ENCODE measurements at regions not wholly inside any gene's neighbourhood (a gene's known extent, or its start where the extent isn't known, plus 50 kb on each side); places are given as distances from the start of the nearest gene placed in this dataset.

GRCh38 chr4:165627128-165627527, 245.9 kb upstream of the TLL1 start:
- DNase-seq (ENCODE audit: low read depth): no peak
- no peak for TF ChIP-seq CTCF (IDR thresholded peaks at IDR 0.05; ENCODE audit: control insufficient read depth, extremely low read depth, insufficient read depth)
- no peak overlapping the region for H3K4me3 ChIP-seq (ENCODE audit: low read depth, low read length)

GRCh38 chr4:165627548-165627947, 245.5 kb upstream of the TLL1 start:
- no peak for TF ChIP-seq CTCF (IDR thresholded peaks at IDR 0.05; ENCODE audit: control insufficient read depth, extremely low read depth, insufficient read depth)
- no peak for DNase-seq (ENCODE audit: low read depth)
- H3K4me3 ChIP-seq (ENCODE audit: low read depth, low read length): no peak overlapping the region

GRCh38 chr4:165628572-165628971, 244.5 kb upstream of the TLL1 start:
- no peak overlapping the region for H3K4me3 ChIP-seq (ENCODE audit: low read depth, low read length)
- TF ChIP-seq CTCF (IDR thresholded peaks at IDR 0.05; ENCODE audit: control insufficient read depth, extremely low read depth, insufficient read depth): no peak
- no peak for DNase-seq (ENCODE audit: low read depth)

- no peak for TF ChIP-seq CTCF (IDR thresholded peaks at IDR 0.05; ENCODE audit: control insufficient read depth, extremely low read depth, insufficient read depth)
- no peak for DNase-seq (ENCODE audit: low read depth)
- H3K4me3 ChIP-seq (ENCODE audit: low read depth, low read length): no peak overlapping the region
These were observed 242.4 kb upstream of the TLL1 start for GRCh38 chr4:165630671-165631070.

- no peak for DNase-seq (ENCODE audit: low read depth)
These were observed 241.7 kb upstream of the TLL1 start for GRCh38 chr4:165631208-165631894.

GRCh38 chr4:165631912-165632311, 241.1 kb upstream of the TLL1 start:
- H3K4me3 ChIP-seq (ENCODE audit: low read depth, low read length): no peak overlapping the region
- no peak for TF ChIP-seq CTCF (IDR thresholded peaks at IDR 0.05; ENCODE audit: control insufficient read depth, extremely low read depth, insufficient read depth)
- no peak for DNase-seq (ENCODE audit: low read depth)

More at GRCh38 chr4:165631208-165631894, 241.7 kb upstream of the TLL1 start:
- no peak overlapping the region for H3K4me3 ChIP-seq (ENCODE audit: low read depth, low read length)
- TF ChIP-seq CTCF (IDR thresholded peaks at IDR 0.05; ENCODE audit: control insufficient read depth, extremely low read depth, insufficient read depth): no peak

- DNase-seq (ENCODE audit: low read depth): no peak
- H3K4me3 ChIP-seq (ENCODE audit: low read depth, low read length): no peak overlapping the region
- TF ChIP-seq CTCF (IDR thresholded peaks at IDR 0.05; ENCODE audit: control insufficient read depth, extremely low read depth, insufficient read depth): no peak
These were observed 238.3 kb upstream of the TLL1 start for GRCh38 chr4:165634766-165635165.

All from LNCaP clone FGC (cell line).